Gastroesophageal sphincter (tissue), 4 donors: ENCODE measurements at regions not wholly inside any gene's neighbourhood (a gene's known extent, or its start where the extent isn't known, plus 50 kb on each side); places are given as distances from the start of the nearest gene placed in this dataset.
"Not testable (repeated sequence)": the region's sequence is repeated elsewhere in the genome, so short reads cannot be mapped to it uniquely, and the experiment has no call there.

Experiments
- ATAC-seq: fragments of 150-250 bp; one replicate; pipeline ENCODE4 v1.9.1; 2016; ENCODE audit warnings: mild to moderate bottlenecking, moderate library complexity
- H3K27ac ChIP-seq, 4 donors: fragments of 200-600 bp; sonication (generic) in 3 of 4; 1 replicate in 3 of 4; 2 replicates in 1 of 4; pipeline ENCODE4 v1.5.1; 2016 to 2019
- H3K27me3 ChIP-seq: fragments of 200-600 bp; sonication (generic); one replicate; pipeline ENCODE4 v1.5.1; 2019
- H3K36me3 ChIP-seq, 2 donors: fragments of 200-600 bp; sonication (generic); one replicate each; pipeline ENCODE4 v1.5.1; 2019; ENCODE audit warnings: control low read depth in 1 of 2
- H3K4me1 ChIP-seq, 3 donors: fragments of 200-600 bp; sonication (generic); 1 replicate in 2 of 3; 2 replicates in 1 of 3; pipeline ENCODE4 v1.5.1; 2016 to 2019; ENCODE audit warnings: control low read depth in 2 of 3
- H3K4me3 ChIP-seq, 2 donors: fragments of 200-600 bp; sonication (generic); one replicate each; pipeline ENCODE4 v1.5.1; 2019; ENCODE audit warnings: mild to moderate bottlenecking in 1 of 2, moderate library complexity in 1 of 2
- H3K9me3 ChIP-seq, 3 donors: fragments of 200-600 bp; sonication (generic); one replicate each; pipeline ENCODE4 v1.5.1; 2017 to 2019; ENCODE audit warnings: control low read depth in 2 of 3
- EP300 ChIP-seq: sonication (generic); formaldehyde crosslinking; IDR thresholded peaks from one replicate; pipeline ENCODE4 v1.6.1; 2017; ENCODE audit warnings: antibody characterized with exemption, mild to moderate bottlenecking
- POLR2A ChIP-seq, 2 donors: fragments of 450-650 bp; IDR thresholded peaks; one replicate each; pipeline ENCODE4 v1.6.1; 2017; ENCODE audit warnings: antibody characterized with exemption in 2 of 2, mild to moderate bottlenecking in 2 of 2, moderate library complexity in 1 of 2
- POLR2AphosphoS5 ChIP-seq: sonication (generic); formaldehyde crosslinking; IDR thresholded peaks from one replicate; pipeline ENCODE4 v1.6.1; 2017; ENCODE audit warnings: antibody characterized with exemption
- WGBS, 2 donors: methylation state at CpG; one replicate each; pipeline ENCODE4 v1.1.5; 2018; ENCODE audit warnings: low coverage in 1 of 2; 5-methylcytosine and 5-hydroxymethylcytosine counted together
- TF ChIP-seq, protein P1 (sequence below), 4 experiments: fragments of 200-600 bp in 2 of 4; fragments of 450-650 bp in 2 of 4; sonication (generic) in 1 of 4; IDR thresholded peaks; one replicate each; pipeline ENCODE4 v1.5.1; 2017 to 2019; ENCODE audit warnings: antibody characterized with exemption in 4 of 4, mild to moderate bottlenecking in 2 of 4, moderate library complexity in 2 of 4

DNA sequence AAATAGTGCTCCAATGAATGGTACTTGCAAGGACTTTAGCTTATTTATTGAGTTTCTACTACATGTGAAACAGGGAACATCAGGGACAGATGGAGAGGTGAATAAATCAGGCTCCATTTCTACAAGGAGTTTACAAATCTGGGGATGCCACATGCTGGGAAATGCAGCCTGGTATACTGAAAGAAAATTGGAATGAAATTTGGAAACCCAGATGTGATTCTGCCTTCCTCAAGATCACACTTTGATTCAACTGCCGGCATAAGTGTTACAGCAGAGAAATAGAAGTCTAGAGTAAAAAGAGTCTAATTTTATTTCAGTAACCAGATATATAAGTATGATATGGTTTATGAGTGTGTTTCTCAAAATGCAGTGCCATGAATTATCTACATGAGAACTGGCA is 1408.4 kb upstream of the C9orf72 start:
- TF ChIP-seq EP300 (no peak), POLR2AphosphoS5 (no peak), POLR2A (IDR thresholded peaks at IDR 0.05) (no peak)
- TF ChIP-seq, protein P1, sequence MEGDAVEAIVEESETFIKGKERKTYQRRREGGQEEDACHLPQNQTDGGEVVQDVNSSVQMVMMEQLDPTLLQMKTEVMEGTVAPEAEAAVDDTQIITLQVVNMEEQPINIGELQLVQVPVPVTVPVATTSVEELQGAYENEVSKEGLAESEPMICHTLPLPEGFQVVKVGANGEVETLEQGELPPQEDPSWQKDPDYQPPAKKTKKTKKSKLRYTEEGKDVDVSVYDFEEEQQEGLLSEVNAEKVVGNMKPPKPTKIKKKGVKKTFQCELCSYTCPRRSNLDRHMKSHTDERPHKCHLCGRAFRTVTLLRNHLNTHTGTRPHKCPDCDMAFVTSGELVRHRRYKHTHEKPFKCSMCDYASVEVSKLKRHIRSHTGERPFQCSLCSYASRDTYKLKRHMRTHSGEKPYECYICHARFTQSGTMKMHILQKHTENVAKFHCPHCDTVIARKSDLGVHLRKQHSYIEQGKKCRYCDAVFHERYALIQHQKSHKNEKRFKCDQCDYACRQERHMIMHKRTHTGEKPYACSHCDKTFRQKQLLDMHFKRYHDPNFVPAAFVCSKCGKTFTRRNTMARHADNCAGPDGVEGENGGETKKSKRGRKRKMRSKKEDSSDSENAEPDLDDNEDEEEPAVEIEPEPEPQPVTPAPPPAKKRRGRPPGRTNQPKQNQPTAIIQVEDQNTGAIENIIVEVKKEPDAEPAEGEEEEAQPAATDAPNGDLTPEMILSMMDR (IDR thresholded peaks at IDR 0.05), result no peak
- no peaks in the 10 kb centered on the region for H3K27me3 ChIP-seq
- H3K4me1 ChIP-seq, result no peaks in the 10 kb centered on the region
- 86 to 100% methylated on average over 1 of the region's 1 CpG for WGBS, 2 donors
- H3K36me3 ChIP-seq, result no peaks in the 10 kb centered on the region
- no peak overlapping the region for H3K27ac ChIP-seq
- no peak overlapping the region for H3K4me3 ChIP-seq
- H3K9me3 ChIP-seq, result no peaks in the 10 kb centered on the region
- ATAC-seq, result no peak

DNA sequence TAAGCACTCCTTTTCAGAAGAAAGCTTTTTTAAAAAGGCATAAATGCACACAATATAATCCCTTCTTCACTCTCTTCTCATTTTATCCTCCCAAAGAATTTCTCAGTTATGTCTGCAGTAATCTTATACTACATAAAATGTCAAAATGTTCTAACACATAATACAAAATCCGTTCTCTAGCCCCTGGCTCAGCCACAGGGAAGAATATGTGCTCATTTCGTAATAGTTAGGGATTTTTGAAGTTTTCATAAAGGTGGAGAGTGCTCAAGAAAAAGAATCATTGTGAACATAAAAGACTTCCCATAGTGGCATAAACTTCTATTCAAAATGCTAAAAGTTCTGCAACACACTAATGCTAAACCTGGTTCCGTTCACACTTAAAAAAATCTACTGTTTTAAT is 1410.7 kb upstream of the C9orf72 start:
- H3K36me3 ChIP-seq, result no peaks in the 10 kb centered on the region
- H3K27me3 ChIP-seq, result no peaks in the 10 kb centered on the region
- no peak overlapping the region for H3K27ac ChIP-seq
- no peaks in the 10 kb centered on the region for H3K9me3 ChIP-seq
- H3K4me3 ChIP-seq, result no peak overlapping the region
- ATAC-seq, result no peak
- TF ChIP-seq, protein P1 (IDR thresholded peaks at IDR 0.05), result no peak
- TF ChIP-seq POLR2AphosphoS5 (no peak), EP300 (no peak), POLR2A (IDR thresholded peaks at IDR 0.05) (no peak)
- WGBS, 2 donors, result 74 to 91% methylated on average over 3 of the region's 3 CpGs
- H3K4me1 ChIP-seq, result no peaks in the 10 kb centered on the region

DNA sequence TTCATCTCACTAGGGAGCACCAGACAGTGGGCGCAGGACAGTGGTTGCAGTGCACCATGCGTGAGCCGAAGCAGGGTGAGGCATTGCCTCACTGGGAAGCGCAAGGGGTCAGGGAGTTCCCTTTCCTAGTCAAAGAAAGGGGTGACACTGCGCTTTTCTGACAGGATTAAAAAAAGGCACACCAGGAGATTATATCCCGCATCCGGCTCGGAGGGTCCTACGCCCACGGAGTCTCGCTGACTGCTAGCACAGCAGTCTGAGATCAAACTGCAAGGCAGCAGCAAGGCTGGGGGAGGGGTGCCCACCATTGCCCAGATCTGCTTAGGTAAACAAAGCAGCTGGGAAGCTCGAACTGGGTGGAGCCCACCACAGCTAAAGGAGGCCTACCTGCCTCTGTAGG is 1416.7 kb upstream of the C9orf72 start:
- H3K27ac ChIP-seq, H3K36me3 ChIP-seq, H3K27me3 ChIP-seq, ATAC-seq, H3K4me1 ChIP-seq, H3K4me3 ChIP-seq: not testable (repeated sequence)
- peaks cover 0 to 12% (median 0%) of the 10 kb centered on the region in 3 donors for H3K9me3 ChIP-seq
- WGBS, 2 donors, result 83 to 88% methylated on average over 2 to 7 of the region's 12 CpGs

DNA sequence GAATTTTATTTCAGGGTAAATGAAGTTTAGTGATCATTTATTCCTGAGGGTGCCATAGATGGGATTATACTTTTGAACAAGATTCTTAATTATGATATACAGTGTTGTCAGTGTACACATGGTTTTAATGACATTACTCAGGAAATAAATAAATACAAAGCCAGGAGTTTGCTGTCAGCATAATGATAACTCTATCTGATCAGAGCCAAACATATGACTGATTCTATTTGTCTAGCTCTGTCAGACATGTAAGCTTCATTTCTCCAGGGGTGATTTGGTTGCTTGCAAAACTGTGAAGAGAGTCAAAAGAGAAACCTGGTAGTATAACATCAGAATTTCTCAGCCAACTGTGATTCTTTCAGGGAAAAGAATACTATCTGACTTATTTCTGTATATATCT is 1425.8 kb upstream of the C9orf72 start:
- H3K36me3 ChIP-seq, result no peaks in the 10 kb centered on the region
- TF ChIP-seq EP300 (no peak), POLR2AphosphoS5 (no peak)
- TF ChIP-seq, protein P1 (IDR thresholded peaks at IDR 0.05), result no peak
- no peak for ATAC-seq
- H3K9me3 ChIP-seq, result no peaks in the 10 kb centered on the region
- no peak overlapping the region for H3K27ac ChIP-seq
- no peak overlapping the region for H3K4me3 ChIP-seq
- no peaks in the 10 kb centered on the region for H3K4me1 ChIP-seq
- H3K27me3 ChIP-seq, result no peaks in the 10 kb centered on the region

- WGBS, 2 donors, result 60 to 65% methylated on average over 3 of the region's 3 CpGs
- no peak overlapping the region for H3K27ac ChIP-seq
- H3K36me3 ChIP-seq, result no peaks in the 10 kb centered on the region
- H3K4me1 ChIP-seq, result no peaks in the 10 kb centered on the region
- ATAC-seq, result no peak
- no peaks in the 10 kb centered on the region for H3K9me3 ChIP-seq
- TF ChIP-seq POLR2A (IDR thresholded peaks at IDR 0.05) (no peak), EP300 (no peak), POLR2AphosphoS5 (no peak)
- TF ChIP-seq, protein P1 (IDR thresholded peaks at IDR 0.05), result no peak
- H3K27me3 ChIP-seq, result no peaks in the 10 kb centered on the region
- H3K4me3 ChIP-seq, result no peak overlapping the region
These were observed 1426.5 kb upstream of the C9orf72 start for GRCh38 chr9:28999806-29000205.

DNA sequence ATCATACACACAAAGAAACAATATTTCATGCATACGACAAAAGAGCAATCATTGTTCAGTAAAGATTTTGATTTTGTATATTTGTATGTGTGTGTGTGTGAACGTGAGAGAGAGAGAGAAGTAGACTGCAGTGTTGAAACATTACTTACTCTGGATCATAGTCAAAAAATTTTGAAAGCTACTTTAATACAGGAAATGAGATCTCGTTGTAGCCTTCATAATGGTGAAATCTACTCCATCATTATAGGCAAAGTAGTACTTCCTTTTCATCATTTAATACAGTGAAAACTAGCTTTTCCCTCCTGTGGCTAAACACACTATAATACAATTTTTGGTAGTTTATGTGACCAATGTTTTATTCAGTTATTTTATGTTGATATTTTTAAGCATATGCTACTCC is 1427.7 kb upstream of the C9orf72 start:
- WGBS, 2 donors, result 47 to 67% methylated on average over 3 of the region's 3 CpGs
- Histone ChIP-seq H3K27me3 (no peaks in the 10 kb centered on the region), H3K4me1 (no peaks in the 10 kb centered on the region), H3K9me3 (no peaks in the 10 kb centered on the region), H3K4me3 (no peak overlapping the region), H3K36me3 (no peaks in the 10 kb centered on the region), H3K27ac (no peak overlapping the region)
- no peak for ATAC-seq
- no peak for TF ChIP-seq POLR2A (IDR thresholded peaks at IDR 0.05)
- TF ChIP-seq, protein P1 (IDR thresholded peaks at IDR 0.05), result no peak
- no peak for TF ChIP-seq POLR2AphosphoS5
- TF ChIP-seq EP300, result no peak
